ENCODE measurements at regions not wholly inside any gene's neighbourhood (a gene's known extent, or its start where the extent isn't known, plus 50 kb on each side); places are given as distances from the start of the nearest gene placed in this dataset.

GRCh38 chr3:152586974-152587373 is 248.0 kb upstream of the P2RY1 start:
- TF ChIP-seq CTCF (IDR thresholded peaks at IDR 0.05 in 2 of 3, conservative IDR thresholded peaks at IDR 0.05 in 1 of 3; ENCODE audit: insufficient read depth in 2 of 3, low read depth in 1 of 3, low read length in 3 of 3) (no peak), USF2 (CRISPR knock-in tag; IDR thresholded peaks at IDR 0.05) (no peak), CBX3 (IDR thresholded peaks at IDR 0.05; ENCODE audit: borderline replicate concordance in 1 of 2, low read length in 2 of 2) (peak in 1 of 2 experiments; percentile 31; a peak in 1 of 3 replicates), RAD21 (CRISPR knock-in tag; conservative IDR thresholded peaks at IDR 0.05 in 1 of 2, IDR thresholded peaks at IDR 0.05 in 1 of 2) (no peak), EZH2 (IDR thresholded peaks at IDR 0.05; ENCODE audit: borderline replicate concordance, low read depth, low read length) (no peak), MAX (CRISPR knock-in tag; IDR thresholded peaks at IDR 0.05) (no peak), TCF7 (IDR thresholded peaks at IDR 0.05; ENCODE audit: borderline replicate concordance) (no peak)

All from K562 (cell line).